ENCODE measurements at regions not wholly inside any gene's neighbourhood (a gene's known extent, or its start where the extent isn't known, plus 50 kb on each side); places are given as distances from the start of the nearest gene placed in this dataset.
"Not testable (repeated sequence)": the region's sequence is repeated elsewhere in the genome, so short reads cannot be mapped to it uniquely, and the experiment has no call there.

GRCh38 chr4:97317201-97317600 is 826.1 kb downstream of the STPG2 start:
- ChIA-PET CTCF (no interaction called here), POLR2A (no interaction called here)
- H3K27ac ChIP-seq (ENCODE audit: low read length in 2 of 2) = no peak overlapping the region

GRCh38 chr4:97317671-97318070 is 825.6 kb downstream of the STPG2 start:
- Histone ChIP-seq H3K9ac (ENCODE audit: low read length) (no peak overlapping the region), H3K36me3 (replicated peaks in 1 of 2; ENCODE audit: control extremely low read depth in 1 of 2, control insufficient read depth in 1 of 2, extremely low read depth in 1 of 2, insufficient read depth in 2 of 2, low read length in 1 of 2) (no peaks in the 10 kb centered on the region), H3K4me1 (ENCODE audit: control insufficient read depth in 2 of 2, insufficient read depth in 2 of 2, low read length in 2 of 2) (no peaks in the 10 kb centered on the region), H3K4me2 (replicated peaks; ENCODE audit: low read depth, low read length, poor library complexity, severe bottlenecking) (no peak overlapping the region), H3K4me3 (ENCODE audit: control extremely low read depth in 1 of 5, extremely low read depth in 1 of 5, insufficient read depth in 1 of 5, low read depth in 2 of 5, low read length in 4 of 5) (no peak overlapping the region), H3K9me3 (ENCODE audit: control extremely low read depth in 1 of 3, control insufficient read depth in 2 of 3, insufficient read depth in 1 of 3, low read length in 2 of 3) (no peaks in the 10 kb centered on the region), H2AFZ (ENCODE audit: insufficient read depth, low read depth, low read length, poor library complexity, severe bottlenecking) (no peak overlapping the region), H3K27ac (ENCODE audit: low read length in 2 of 2) (no peak overlapping the region), H3K27me3 (replicated peaks in 1 of 4; ENCODE audit: control extremely low read depth in 1 of 4, control insufficient read depth in 3 of 4, insufficient read depth in 4 of 4, low read length in 3 of 4) (no peaks in the 10 kb centered on the region), H4K20me1 (ENCODE audit: control insufficient read depth, insufficient read depth, low read length, poor library complexity, severe bottlenecking) (no peaks in the 10 kb centered on the region), H3K79me2 (ENCODE audit: control insufficient read depth, insufficient read depth, low read length) (no peaks in the 10 kb centered on the region)
- Mint-ChIP-seq H3K27ac (no peak overlapping the region), H3K27me3 (no peaks in the 10 kb centered on the region), H3K4me1 (no peaks in the 10 kb centered on the region), H3K9me3 (ENCODE audit: insufficient read depth) (peaks cover 8% of the 10 kb centered on the region), H3K4me3 (no peak overlapping the region)
- POLR2A ChIA-PET = no interaction called here
- no peak for ATAC-seq (ENCODE audit: low read depth)
- DNase-seq = no peak
- intact Hi-C loops (cut with micrococcal nuclease) = no loop called here
- TF ChIP-seq CTCF (IDR thresholded peaks at IDR 0.05) (no peak), EZH2 (IDR thresholded peaks at IDR 0.05; ENCODE audit: borderline replicate concordance, insufficient read depth, low read depth, low read length, poor library complexity, severe bottlenecking) (no peak)
- no CpG with 5 or more reads among the region's 2 CpGs for WGBS (ENCODE audit: insufficient coverage)
- CTCF ChIA-PET = no interaction called here

More at GRCh38 chr4:97317201-97317600, 826.1 kb downstream of the STPG2 start:
- no peaks in the 10 kb centered on the region for H3K27me3 Mint-ChIP-seq
- Histone ChIP-seq H3K27me3 (replicated peaks in 1 of 4; ENCODE audit: control extremely low read depth in 1 of 4, control insufficient read depth in 3 of 4, insufficient read depth in 4 of 4, low read length in 3 of 4) (no peaks in the 10 kb centered on the region), H3K79me2 (ENCODE audit: control insufficient read depth, insufficient read depth, low read length) (no peaks in the 10 kb centered on the region), H3K4me3 (ENCODE audit: control extremely low read depth in 1 of 5, extremely low read depth in 1 of 5, insufficient read depth in 1 of 5, low read depth in 2 of 5, low read length in 4 of 5) (no peak overlapping the region), H3K4me2 (replicated peaks; ENCODE audit: low read depth, low read length, poor library complexity, severe bottlenecking) (no peak overlapping the region), H3K9me3 (ENCODE audit: control extremely low read depth in 1 of 3, control insufficient read depth in 2 of 3, insufficient read depth in 1 of 3, low read length in 2 of 3) (no peaks in the 10 kb centered on the region), H4K20me1 (ENCODE audit: control insufficient read depth, insufficient read depth, low read length, poor library complexity, severe bottlenecking) (no peaks in the 10 kb centered on the region), H3K9ac (ENCODE audit: low read length) (no peak overlapping the region), H3K36me3 (replicated peaks in 1 of 2; ENCODE audit: control extremely low read depth in 1 of 2, control insufficient read depth in 1 of 2, extremely low read depth in 1 of 2, insufficient read depth in 2 of 2, low read length in 1 of 2) (no peaks in the 10 kb centered on the region), H2AFZ (ENCODE audit: insufficient read depth, low read depth, low read length, poor library complexity, severe bottlenecking) (no peak overlapping the region), H3K4me1 (ENCODE audit: control insufficient read depth in 2 of 2, insufficient read depth in 2 of 2, low read length in 2 of 2) (no peaks in the 10 kb centered on the region)
- intact Hi-C loops (cut with micrococcal nuclease) = no loop called here
- TF ChIP-seq EZH2 (IDR thresholded peaks at IDR 0.05; ENCODE audit: borderline replicate concordance, insufficient read depth, low read depth, low read length, poor library complexity, severe bottlenecking) = no peak
- no peak for TF ChIP-seq CTCF (IDR thresholded peaks at IDR 0.05)
- DNase-seq (no peak), ATAC-seq (ENCODE audit: low read depth) (no peak)
- H3K9me3 Mint-ChIP-seq (ENCODE audit: insufficient read depth) = peaks cover 8% of the 10 kb centered on the region
- no peak overlapping the region for H3K27ac Mint-ChIP-seq
- no peaks in the 10 kb centered on the region for H3K4me1 Mint-ChIP-seq
- no peak overlapping the region for H3K4me3 Mint-ChIP-seq
- no CpG with 5 or more reads among the region's 2 CpGs for WGBS (ENCODE audit: insufficient coverage)

- POLR2A ChIA-PET; H3K9me3 Mint-ChIP-seq (ENCODE audit: insufficient read depth); H3K27me3 Mint-ChIP-seq; H2AFZ ChIP-seq (ENCODE audit: insufficient read depth, low read depth, low read length, poor library complexity, severe bottlenecking); H3K4me3 ChIP-seq (ENCODE audit: control extremely low read depth in 1 of 5, extremely low read depth in 1 of 5, insufficient read depth in 1 of 5, low read depth in 2 of 5, low read length in 4 of 5); H3K79me2 ChIP-seq (ENCODE audit: control insufficient read depth, insufficient read depth, low read length); intact Hi-C loops (cut with micrococcal nuclease); CTCF ChIA-PET; ATAC-seq (ENCODE audit: low read depth); H3K27ac Mint-ChIP-seq; H3K27ac ChIP-seq (ENCODE audit: low read length in 2 of 2); H4K20me1 ChIP-seq (ENCODE audit: control insufficient read depth, insufficient read depth, low read length, poor library complexity, severe bottlenecking); DNase-seq; H3K9me3 ChIP-seq (ENCODE audit: control extremely low read depth in 1 of 3, control insufficient read depth in 2 of 3, insufficient read depth in 1 of 3, low read length in 2 of 3); H3K9ac ChIP-seq (ENCODE audit: low read length); H3K4me1 ChIP-seq (ENCODE audit: control insufficient read depth in 2 of 2, insufficient read depth in 2 of 2, low read length in 2 of 2); H3K4me2 ChIP-seq (replicated peaks; ENCODE audit: low read depth, low read length, poor library complexity, severe bottlenecking); H3K27me3 ChIP-seq (replicated peaks in 1 of 4; ENCODE audit: control extremely low read depth in 1 of 4, control insufficient read depth in 3 of 4, insufficient read depth in 4 of 4, low read length in 3 of 4); H3K4me1 Mint-ChIP-seq; H3K4me3 Mint-ChIP-seq; H3K36me3 ChIP-seq (replicated peaks in 1 of 2; ENCODE audit: control extremely low read depth in 1 of 2, control insufficient read depth in 1 of 2, extremely low read depth in 1 of 2, insufficient read depth in 2 of 2, low read length in 1 of 2): not testable (repeated sequence)
- WGBS (ENCODE audit: insufficient coverage) = no CpG with 5 or more reads among the region's 1 CpG
Observed at GRCh38 chr4:97325751-97326150, 817.5 kb downstream of the STPG2 start.
